IPS-NIHi11 (cell line): ENCODE measurements at regions not wholly inside any gene's neighbourhood (a gene's known extent, or its start where the extent isn't known, plus 50 kb on each side); places are given as distances from the start of the nearest gene placed in this dataset.
"Not testable (repeated sequence)": the region's sequence is repeated elsewhere in the genome, so short reads cannot be mapped to it uniquely, and the experiment has no call there.

Source experiments
- DNase-seq: peaks from one replicate; pipeline ENCODE4 v3.0.0; 2012; ENCODE audit warnings: mixed read lengths, low spot score

- DNase-seq: not testable (repeated sequence)
These were observed 210.4 kb upstream of the TGIF2LY start for GRCh38 chrY:3368459-3368858.

- not testable (repeated sequence) for DNase-seq
These were observed 187.4 kb upstream of the TGIF2LY start for GRCh38 chrY:3391508-3391907.

- not testable (repeated sequence) for DNase-seq
These were observed 174.6 kb upstream of the TGIF2LY start for GRCh38 chrY:3404241-3404640.

GRCh38 chrY:3405585-3405984 is 173.3 kb upstream of the TGIF2LY start:
- not testable (repeated sequence) for DNase-seq

GRCh38 chrY:3406896-3407452 is 171.9 kb upstream of the TGIF2LY start:
- DNase-seq: not testable (repeated sequence)

- not testable (repeated sequence) for DNase-seq
These were observed 168.5 kb upstream of the TGIF2LY start for GRCh38 chrY:3410322-3410892.
